ENCODE measurements at regions not wholly inside any gene's neighbourhood (a gene's known extent, or its start where the extent isn't known, plus 50 kb on each side); places are given as distances from the start of the nearest gene placed in this dataset.

GRCh38 chr1:106613861-106614260 is 442.6 kb upstream of the PRMT6 start:
- no peak for TF ChIP-seq CTCF (IDR thresholded peaks at IDR 0.05)
- no peak for TF ChIP-seq ZFX (IDR thresholded peaks at IDR 0.05; ENCODE audit: borderline replicate concordance)
